Endodermal cell (in vitro differentiated cells): ENCODE measurements at regions not wholly inside any gene's neighbourhood (a gene's known extent, or its start where the extent isn't known, plus 50 kb on each side); places are given as distances from the start of the nearest gene placed in this dataset.

Experiments used
- DNase-seq: peaks from one replicate; pipeline ENCODE4 v3.0.0-alpha.2; 2017
- H3K27ac ChIP-seq: 2 replicates; pipeline ENCODE4 v1.5.1; 2013; ENCODE audit warnings: mild to moderate bottlenecking, low read depth, low read length, moderate library complexity
- H3K27me3 ChIP-seq: 2 replicates; pipeline ENCODE4 v1.6.1; 2013; ENCODE audit warnings: mild to moderate bottlenecking, low read length, moderate library complexity; ENCODE audit not compliant: insufficient read depth, control insufficient read depth, poor library complexity, severe bottlenecking
- H3K36me3 ChIP-seq: 2 replicates; pipeline ENCODE4 v1.7.0; 2013; ENCODE audit warnings: mild to moderate bottlenecking, low read length, moderate library complexity; ENCODE audit not compliant: control insufficient read depth, insufficient read depth
- H3K4me1 ChIP-seq: one replicate; pipeline ENCODE4 v1.7.0; 2013; ENCODE audit warnings: low read length; ENCODE audit not compliant: control insufficient read depth, insufficient read depth
- H3K4me3 ChIP-seq: 2 replicates; pipeline ENCODE4 v1.5.1; 2013; ENCODE audit warnings: mild to moderate bottlenecking, low read length, moderate library complexity
- H3K9ac ChIP-seq: 2 replicates; pipeline ENCODE4 v1.6.1; 2013; ENCODE audit warnings: mild to moderate bottlenecking, low read length, moderate library complexity; ENCODE audit not compliant: poor library complexity, severe bottlenecking; ENCODE audit errors: extremely low read depth
- H3K9me3 ChIP-seq: 2 replicates; pipeline ENCODE4 v1.6.1; 2013; ENCODE audit warnings: mild to moderate bottlenecking, low read length, moderate library complexity; ENCODE audit not compliant: control insufficient read depth
- H3K27ac Mint-ChIP-seq: 2 replicates; pipeline ENCODE4 v1.8.0; 2020; ENCODE audit warnings: mixed read lengths
- H3K27me3 Mint-ChIP-seq: 2 replicates; pipeline ENCODE4 v1.8.0; 2021; ENCODE audit warnings: mild to moderate bottlenecking, mixed read lengths; ENCODE audit not compliant: insufficient read depth
- H3K36me3 Mint-ChIP-seq: 2 replicates; pipeline ENCODE4 v1.8.0; 2020; ENCODE audit warnings: low read depth, mixed read lengths
- H3K4me1 Mint-ChIP-seq: 2 replicates; pipeline ENCODE4 v1.8.0; 2020; ENCODE audit warnings: mixed read lengths
- H3K4me3 Mint-ChIP-seq: 2 replicates; pipeline ENCODE4 v1.8.0; 2020; ENCODE audit warnings: mild to moderate bottlenecking, moderate library complexity, mixed read lengths
- H3K9me3 Mint-ChIP-seq: 2 replicates; pipeline ENCODE4 v1.8.0; 2020; ENCODE audit warnings: mild to moderate bottlenecking, mixed read lengths
- WGBS, 2 experiments: methylation state at CpG; one replicate each; pipeline versions ENCODE4 v1.1.5 to v1.1.7; 2013; ENCODE audit warnings: missing lambda C conversion rate in 2 of 2, mixed read lengths in 1 of 2; ENCODE audit not compliant: insufficient coverage in 1 of 2, insufficient read length in 1 of 2; 5-methylcytosine and 5-hydroxymethylcytosine counted together
- TF ChIP-seq, protein P1 (sequence below): fragments of 200-600 bp; sonication (generic); conservative IDR thresholded peaks from 2 replicates; pipeline ENCODE4 v1.5.0; 2021; ENCODE audit warnings: antibody characterized with exemption, mild to moderate bottlenecking

DNA sequence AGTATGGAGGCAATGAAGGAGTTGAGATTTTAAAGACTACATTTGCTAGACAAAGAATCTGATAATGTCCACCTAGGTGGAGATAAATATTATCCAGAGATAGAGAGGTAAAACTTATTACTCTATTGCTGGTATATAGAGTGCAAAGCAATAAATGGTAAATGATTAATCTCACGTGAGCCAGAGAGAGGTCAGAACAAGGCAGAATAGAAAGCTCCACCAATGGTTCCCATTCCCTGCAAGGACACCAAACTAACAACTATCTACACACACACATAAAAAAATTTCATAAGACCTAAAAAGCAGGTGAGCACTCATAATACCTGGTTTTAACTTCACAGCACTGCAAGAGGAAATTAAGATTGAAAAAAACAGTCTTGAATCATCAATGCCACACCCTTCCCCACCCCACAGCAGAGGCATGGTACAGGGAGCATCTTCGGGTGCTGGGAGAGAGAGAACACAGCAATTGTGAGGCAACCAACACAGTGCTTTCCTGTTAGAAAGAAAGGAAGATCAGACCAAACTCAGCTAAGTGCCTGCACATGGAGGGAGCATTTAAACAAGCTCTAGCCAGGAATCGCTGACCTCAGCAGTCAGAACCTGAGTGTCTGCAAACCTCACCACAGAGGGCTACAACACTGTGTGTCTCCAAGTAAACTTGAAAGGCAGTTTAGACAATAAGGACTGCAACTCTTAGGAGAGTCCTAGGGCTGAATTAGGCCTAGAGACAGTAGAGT lies 1432.6 kb upstream of the TMEFF2 start:
- Histone ChIP-seq H3K9me3 (no peaks in the 10 kb centered on the region), H3K27me3 (no peaks in the 10 kb centered on the region), H3K9ac (no peak overlapping the region), H3K27ac (no peak overlapping the region), H3K4me1 (no peaks in the 10 kb centered on the region), H3K4me3 (no peak overlapping the region), H3K36me3 (no peaks in the 10 kb centered on the region)
- H3K27ac Mint-ChIP-seq, result no peak overlapping the region
- WGBS, 2 experiments, result 44 to 56% methylated on average over 2 to 3 of the region's 3 CpGs
- H3K4me1 Mint-ChIP-seq, result no peaks in the 10 kb centered on the region
- H3K9me3 Mint-ChIP-seq, result peaks cover 6% of the 10 kb centered on the region
- peaks cover 2% of the 10 kb centered on the region for H3K36me3 Mint-ChIP-seq
- TF ChIP-seq, protein P1, sequence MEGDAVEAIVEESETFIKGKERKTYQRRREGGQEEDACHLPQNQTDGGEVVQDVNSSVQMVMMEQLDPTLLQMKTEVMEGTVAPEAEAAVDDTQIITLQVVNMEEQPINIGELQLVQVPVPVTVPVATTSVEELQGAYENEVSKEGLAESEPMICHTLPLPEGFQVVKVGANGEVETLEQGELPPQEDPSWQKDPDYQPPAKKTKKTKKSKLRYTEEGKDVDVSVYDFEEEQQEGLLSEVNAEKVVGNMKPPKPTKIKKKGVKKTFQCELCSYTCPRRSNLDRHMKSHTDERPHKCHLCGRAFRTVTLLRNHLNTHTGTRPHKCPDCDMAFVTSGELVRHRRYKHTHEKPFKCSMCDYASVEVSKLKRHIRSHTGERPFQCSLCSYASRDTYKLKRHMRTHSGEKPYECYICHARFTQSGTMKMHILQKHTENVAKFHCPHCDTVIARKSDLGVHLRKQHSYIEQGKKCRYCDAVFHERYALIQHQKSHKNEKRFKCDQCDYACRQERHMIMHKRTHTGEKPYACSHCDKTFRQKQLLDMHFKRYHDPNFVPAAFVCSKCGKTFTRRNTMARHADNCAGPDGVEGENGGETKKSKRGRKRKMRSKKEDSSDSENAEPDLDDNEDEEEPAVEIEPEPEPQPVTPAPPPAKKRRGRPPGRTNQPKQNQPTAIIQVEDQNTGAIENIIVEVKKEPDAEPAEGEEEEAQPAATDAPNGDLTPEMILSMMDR, result no peak
- no peak overlapping the region for H3K4me3 Mint-ChIP-seq
- H3K27me3 Mint-ChIP-seq, result no peaks in the 10 kb centered on the region
- peak; percentile 29 for DNase-seq

DNA sequence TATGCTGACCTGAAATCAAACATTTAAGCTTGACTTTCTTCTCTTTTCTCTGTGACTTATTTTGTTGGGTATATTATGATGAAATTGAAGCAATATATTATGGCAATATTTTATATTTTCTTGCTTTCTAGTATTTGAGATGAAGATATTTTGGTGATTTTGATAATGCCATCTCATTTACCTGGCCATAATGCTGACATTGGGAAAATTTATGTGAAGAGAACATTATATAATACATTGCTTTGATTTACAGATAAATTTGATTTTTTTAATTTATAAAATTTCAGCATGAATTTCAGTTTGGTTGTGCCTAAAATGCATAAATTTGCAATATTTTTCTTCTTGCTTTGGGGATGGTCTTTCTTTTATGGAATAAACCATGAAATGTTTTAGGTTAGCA lies 1413.7 kb upstream of the TMEFF2 start:
- H3K27me3 Mint-ChIP-seq, result no peaks in the 10 kb centered on the region
- no peak overlapping the region for H3K4me3 ChIP-seq
- H3K9me3 Mint-ChIP-seq, result no peaks in the 10 kb centered on the region
- H3K4me1 ChIP-seq, result no peaks in the 10 kb centered on the region
- no peaks in the 10 kb centered on the region for H3K36me3 Mint-ChIP-seq
- H3K4me1 Mint-ChIP-seq, result peaks cover 4% of the 10 kb centered on the region
- H3K4me3 Mint-ChIP-seq, result no peak overlapping the region
- no peaks in the 10 kb centered on the region for H3K9me3 ChIP-seq
- H3K36me3 ChIP-seq, result no peaks in the 10 kb centered on the region
- no peak overlapping the region for H3K27ac Mint-ChIP-seq
- no peak overlapping the region for H3K27ac ChIP-seq
- DNase-seq, result no peak
- no peak overlapping the region for H3K9ac ChIP-seq
- TF ChIP-seq, protein P1, result no peak
- no peaks in the 10 kb centered on the region for H3K27me3 ChIP-seq

DNA sequence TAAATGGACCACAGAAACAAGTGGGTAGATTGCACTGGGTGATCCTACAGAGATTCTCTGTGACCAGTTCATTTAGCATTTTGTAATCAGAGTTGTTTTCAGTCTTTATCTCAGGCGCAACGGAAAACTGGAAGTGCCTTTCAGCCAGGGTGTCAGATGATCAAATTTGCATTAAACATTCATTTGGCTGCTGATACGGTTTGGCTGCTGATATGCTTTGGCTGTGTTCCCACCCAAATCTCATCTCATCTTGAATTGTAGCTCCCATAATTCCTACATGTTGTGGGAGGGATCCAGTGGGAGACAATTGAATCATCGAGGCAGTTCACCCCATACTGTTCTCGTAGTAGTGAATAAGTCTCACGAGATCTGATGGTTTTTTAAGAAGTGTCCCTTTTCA lies 1396.1 kb upstream of the TMEFF2 start:
- no peak overlapping the region for H3K27ac ChIP-seq
- Mint-ChIP-seq H3K27me3 (no peaks in the 10 kb centered on the region), H3K27ac (no peak overlapping the region), H3K36me3 (peaks cover 27% of the 10 kb centered on the region), H3K4me1 (no peaks in the 10 kb centered on the region), H3K9me3 (peaks cover 26% of the 10 kb centered on the region), H3K4me3 (no peak overlapping the region)
- TF ChIP-seq, protein P1, result no peak
- H3K36me3 ChIP-seq, result no peaks in the 10 kb centered on the region
- H3K4me1 ChIP-seq, result no peaks in the 10 kb centered on the region
- 90 to 98% methylated on average over 6 of the region's 6 CpGs for WGBS, 2 experiments
- H3K9ac ChIP-seq, result no peak overlapping the region
- no peaks in the 10 kb centered on the region for H3K27me3 ChIP-seq
- H3K9me3 ChIP-seq, result no peaks in the 10 kb centered on the region
- H3K4me3 ChIP-seq, result no peak overlapping the region
- no peak for DNase-seq
